WERI-Rb-1 (cell line): ENCODE measurements at regions not wholly inside any gene's neighbourhood (a gene's known extent, or its start where the extent isn't known, plus 50 kb on each side); places are given as distances from the start of the nearest gene placed in this dataset.

Experiments used
- DNase-seq: peaks from one replicate; pipeline ENCODE4 v3.0.0-alpha.2; 2020
- H3K27ac ChIP-seq: fragments of 250-450 bp; sonication (Bioruptor Pico); 2 replicates; pipeline ENCODE4 v1.5.1; 2020; ENCODE audit warnings: mild to moderate bottlenecking, moderate library complexity
- H3K27me3 ChIP-seq: fragments of 250-450 bp; sonication (Bioruptor Pico); 2 replicates; pipeline ENCODE4 v1.5.1; 2021; ENCODE audit warnings: mild to moderate bottlenecking, low read depth, moderate library complexity; ENCODE audit not compliant: insufficient read depth, severe bottlenecking
- H3K36me3 ChIP-seq: fragments of 250-450 bp; sonication (Bioruptor Pico); 2 replicates; pipeline ENCODE4 v1.5.1; 2020; ENCODE audit warnings: mild to moderate bottlenecking, moderate library complexity
- H3K4me3 ChIP-seq: 2 replicates; pipeline ENCODE4 v1.5.1; 2011; ENCODE audit warnings: low read depth, mild to moderate bottlenecking, control low read depth, low read length
- H3K9me3 ChIP-seq: fragments of 250-450 bp; sonication (Bioruptor Pico); 2 replicates; pipeline ENCODE4 v1.5.1; 2021; ENCODE audit warnings: mild to moderate bottlenecking, moderate library complexity; ENCODE audit not compliant: severe bottlenecking
- TF ChIP-seq, protein P1 (sequence below): IDR thresholded peaks from 2 replicates; pipeline ENCODE4 v1.5.1; 2011; ENCODE audit warnings: low read depth, mild to moderate bottlenecking, control low read depth, inconsistent platforms, low read length

DNA sequence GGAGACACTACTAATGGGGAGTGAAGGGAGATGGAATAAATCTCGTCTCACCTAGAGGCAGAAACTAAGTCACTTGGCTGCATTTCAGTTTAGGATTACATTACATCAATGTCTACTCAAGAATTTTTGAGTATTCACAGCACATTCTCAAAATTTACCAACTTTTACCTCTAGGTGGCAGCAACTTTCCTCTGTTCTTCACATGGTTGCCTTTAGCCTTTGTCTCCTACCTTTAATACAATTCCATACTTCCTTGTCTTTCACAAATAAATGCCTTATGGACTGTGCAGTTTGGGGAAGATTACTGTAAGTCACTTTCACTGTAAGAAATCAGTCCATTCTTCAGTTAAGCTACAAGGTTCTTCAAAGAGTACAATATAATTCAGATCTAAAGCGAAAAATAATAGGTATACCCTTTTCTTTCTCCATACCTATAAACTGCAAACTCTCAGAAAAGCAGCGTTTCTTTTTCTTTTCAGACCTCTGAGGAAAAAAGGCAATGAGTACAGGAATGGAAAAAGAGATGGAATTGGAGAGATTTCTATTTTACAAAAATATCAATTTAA lies 379.4 kb downstream of the KLF12 start:
- DNase-seq, result peak; percentile 20
- Histone ChIP-seq H3K9me3 (no peaks in the 10 kb centered on the region), H3K27ac (no peak overlapping the region), H3K4me3 (no peak overlapping the region), H3K27me3 (no peaks in the 10 kb centered on the region), H3K36me3 (no peaks in the 10 kb centered on the region)
- TF ChIP-seq, protein P1, sequence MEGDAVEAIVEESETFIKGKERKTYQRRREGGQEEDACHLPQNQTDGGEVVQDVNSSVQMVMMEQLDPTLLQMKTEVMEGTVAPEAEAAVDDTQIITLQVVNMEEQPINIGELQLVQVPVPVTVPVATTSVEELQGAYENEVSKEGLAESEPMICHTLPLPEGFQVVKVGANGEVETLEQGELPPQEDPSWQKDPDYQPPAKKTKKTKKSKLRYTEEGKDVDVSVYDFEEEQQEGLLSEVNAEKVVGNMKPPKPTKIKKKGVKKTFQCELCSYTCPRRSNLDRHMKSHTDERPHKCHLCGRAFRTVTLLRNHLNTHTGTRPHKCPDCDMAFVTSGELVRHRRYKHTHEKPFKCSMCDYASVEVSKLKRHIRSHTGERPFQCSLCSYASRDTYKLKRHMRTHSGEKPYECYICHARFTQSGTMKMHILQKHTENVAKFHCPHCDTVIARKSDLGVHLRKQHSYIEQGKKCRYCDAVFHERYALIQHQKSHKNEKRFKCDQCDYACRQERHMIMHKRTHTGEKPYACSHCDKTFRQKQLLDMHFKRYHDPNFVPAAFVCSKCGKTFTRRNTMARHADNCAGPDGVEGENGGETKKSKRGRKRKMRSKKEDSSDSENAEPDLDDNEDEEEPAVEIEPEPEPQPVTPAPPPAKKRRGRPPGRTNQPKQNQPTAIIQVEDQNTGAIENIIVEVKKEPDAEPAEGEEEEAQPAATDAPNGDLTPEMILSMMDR, result peak; percentile 38

DNA sequence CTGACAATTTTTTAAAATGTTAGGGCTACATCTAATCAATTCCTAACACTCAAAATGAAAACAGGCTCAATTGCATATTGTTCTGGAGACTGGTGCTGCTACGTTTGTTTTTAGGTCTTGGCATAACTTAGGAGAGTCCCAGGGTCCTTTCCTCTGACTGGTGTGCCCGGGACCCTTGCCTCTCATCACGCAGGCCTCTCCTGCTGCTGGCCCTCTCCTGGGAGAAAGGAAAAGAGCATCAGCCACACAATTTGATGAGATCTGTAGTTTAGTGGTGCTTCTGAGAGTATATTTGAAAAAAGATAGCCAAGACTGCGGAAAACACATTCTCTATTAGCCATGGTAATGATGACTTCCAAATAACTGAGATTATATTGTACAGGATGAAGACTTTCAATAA lies 380.0 kb downstream of the KLF12 start:
- Histone ChIP-seq H3K27me3 (no peaks in the 10 kb centered on the region), H3K4me3 (no peak overlapping the region), H3K9me3 (no peaks in the 10 kb centered on the region), H3K27ac (no peak overlapping the region), H3K36me3 (no peaks in the 10 kb centered on the region)
- TF ChIP-seq, protein P1, result no peak
- no peak for DNase-seq

DNA sequence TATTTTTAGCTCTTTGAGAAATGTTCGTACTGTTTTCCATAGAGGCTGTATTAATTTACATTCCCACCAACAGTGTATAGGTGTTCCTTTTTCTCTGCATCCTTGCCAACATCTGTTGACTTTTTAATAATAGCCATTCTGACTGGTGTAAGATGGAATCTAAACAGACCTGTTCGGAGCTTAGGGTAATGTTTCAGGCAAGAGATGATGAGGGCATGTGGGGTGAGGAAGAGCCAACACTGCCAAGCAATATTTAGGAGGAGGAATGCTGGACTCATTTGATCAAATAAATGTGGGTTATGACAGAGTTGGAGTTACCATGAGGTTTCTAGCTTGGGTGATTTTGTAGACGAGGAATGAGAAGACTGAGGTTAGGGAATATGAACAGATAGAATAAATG lies 382.9 kb downstream of the KLF12 start:
- TF ChIP-seq, protein P1, result no peak
- Histone ChIP-seq H3K36me3 (no peaks in the 10 kb centered on the region), H3K9me3 (no peaks in the 10 kb centered on the region), H3K27me3 (no peaks in the 10 kb centered on the region), H3K4me3 (no peak overlapping the region), H3K27ac (no peak overlapping the region)
- DNase-seq, result no peak

DNA sequence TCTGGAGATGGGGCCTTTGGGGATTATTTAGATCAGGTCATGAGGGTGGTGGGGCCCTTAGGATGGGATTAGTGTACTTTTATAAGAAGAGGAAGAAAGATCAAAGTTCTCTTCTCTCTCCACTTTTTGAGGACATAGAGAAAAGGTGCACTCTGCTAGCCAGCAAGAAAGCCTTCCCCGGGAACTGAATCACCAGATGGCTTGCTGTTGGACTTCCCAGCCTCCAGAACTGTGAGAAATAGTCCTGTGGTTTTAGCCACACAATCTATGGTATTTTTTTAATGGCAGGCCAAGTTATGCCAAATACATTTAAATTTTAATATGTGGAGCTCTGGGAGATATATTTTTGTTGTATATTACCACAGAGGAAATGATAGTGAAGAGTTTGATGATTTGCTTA lies 385.8 kb downstream of the KLF12 start:
- TF ChIP-seq, protein P1, result no peak
- H3K27ac ChIP-seq, result no peak overlapping the region
- no peaks in the 10 kb centered on the region for H3K27me3 ChIP-seq
- DNase-seq, result no peak
- no peaks in the 10 kb centered on the region for H3K9me3 ChIP-seq
- H3K36me3 ChIP-seq, result no peaks in the 10 kb centered on the region
- no peak overlapping the region for H3K4me3 ChIP-seq

DNA sequence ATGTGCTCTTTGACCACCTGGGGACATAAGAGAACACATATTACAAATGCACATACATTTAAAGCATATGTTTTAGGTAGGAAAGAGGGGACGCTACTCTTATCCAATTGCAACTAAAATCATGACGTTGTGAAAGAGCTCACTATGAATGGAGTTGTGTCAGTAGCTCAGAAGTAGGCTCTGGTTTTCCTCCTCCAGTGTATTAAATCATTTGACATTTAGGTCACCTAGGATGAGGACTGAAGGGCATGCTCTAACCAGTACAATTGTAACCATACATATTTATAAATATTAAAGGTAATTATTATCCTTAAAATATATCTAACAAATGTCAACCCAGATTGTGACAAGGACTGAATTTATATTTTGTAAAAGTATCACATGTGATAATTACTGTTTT lies 389.0 kb downstream of the KLF12 start:
- H3K4me3 ChIP-seq, result no peak overlapping the region
- no peak for DNase-seq
- H3K27me3 ChIP-seq, result no peaks in the 10 kb centered on the region
- TF ChIP-seq, protein P1, result no peak
- no peaks in the 10 kb centered on the region for H3K9me3 ChIP-seq
- no peak overlapping the region for H3K27ac ChIP-seq
- no peaks in the 10 kb centered on the region for H3K36me3 ChIP-seq

DNA sequence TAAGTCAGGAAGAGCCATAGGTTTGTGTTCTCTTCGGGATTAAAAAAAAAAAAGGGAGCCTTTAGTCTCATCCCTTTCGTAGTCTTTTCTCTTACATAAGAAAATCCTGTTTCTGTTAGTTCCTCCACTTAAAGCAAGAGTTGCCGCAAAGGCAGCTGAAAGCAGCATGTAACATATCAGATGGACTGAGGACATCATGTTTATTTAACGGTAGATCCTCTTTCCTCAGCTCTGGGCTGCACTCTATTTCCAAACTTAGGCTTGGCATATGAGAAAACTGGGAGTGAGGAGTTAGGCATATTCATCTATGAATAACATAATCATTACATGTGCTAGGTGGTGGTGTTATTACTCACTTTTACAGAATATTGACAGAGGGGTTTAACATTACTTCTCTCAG lies 391.2 kb downstream of the KLF12 start:
- DNase-seq, result no peak
- Histone ChIP-seq H3K27me3 (no peaks in the 10 kb centered on the region), H3K9me3 (no peaks in the 10 kb centered on the region), H3K4me3 (no peak overlapping the region), H3K36me3 (no peaks in the 10 kb centered on the region), H3K27ac (no peak overlapping the region)
- TF ChIP-seq, protein P1, result no peak
